Psoas muscle (tissue), 7 donors: ENCODE measurements at regions not wholly inside any gene's neighbourhood (a gene's known extent, or its start where the extent isn't known, plus 50 kb on each side); places are given as distances from the start of the nearest gene placed in this dataset.

ENCODE experiments used
- ATAC-seq, 4 donors: fragments of 200-7000 bp; cut with Tn5 transposase; one replicate each; pipeline ENCODE4 v1.9.1; 2020; ENCODE audit warnings: moderate library complexity in 3 of 4, mild to moderate bottlenecking in 2 of 4
- DNase-seq, 2 donors: peaks; one replicate each; pipeline ENCODE4 v3.0.0-alpha.2; 2020
- H3K27ac ChIP-seq: fragments of 200-600 bp; one replicate; pipeline ENCODE4 v1.8.0; 2022
- H3K27me3 ChIP-seq, 3 donors: fragments of 200-600 bp in 1 of 3; one replicate each; pipeline versions ENCODE4 v1.6.1 to v1.8.0; 2013 to 2022; ENCODE audit warnings: low read length in 2 of 3, mild to moderate bottlenecking in 2 of 3, moderate library complexity in 1 of 3; ENCODE audit not compliant: insufficient read depth in 3 of 3
- H3K36me3 ChIP-seq, 2 donors: fragments of 200-600 bp in 1 of 2; one replicate each; pipeline versions ENCODE4 v1.6.1 to v1.8.0; 2013 to 2022; ENCODE audit warnings: low read depth in 1 of 2, mild to moderate bottlenecking in 1 of 2, moderate library complexity in 1 of 2; ENCODE audit not compliant: insufficient read depth in 1 of 2
- H3K4me1 ChIP-seq: fragments of 200-600 bp; one replicate; pipeline ENCODE4 v1.8.0; 2022
- H3K4me3 ChIP-seq: fragments of 200-600 bp; one replicate; pipeline ENCODE4 v1.8.0; 2022; ENCODE audit warnings: mild to moderate bottlenecking
- H3K9me3 ChIP-seq: fragments of 200-600 bp; one replicate; pipeline ENCODE4 v1.8.0; 2022
- CTCF ChIP-seq: fragments of 200-600 bp; IDR thresholded peaks from one replicate; pipeline ENCODE4 v1.8.0; 2022; ENCODE audit warnings: antibody characterized with exemption
- WGBS, 3 donors: extraction: QIAGEN DNeasy Blood & Tissue Kit; methylation state at CpG; one replicate each; pipeline versions ENCODE4 v1.1.6 to v1.1.7; 2013; 5-methylcytosine and 5-hydroxymethylcytosine counted together
- intact Hi-C, 2 donors: fragments of 100-400 bp; cut with DNase I; formaldehyde crosslinking; loops; one replicate each; pipeline versions ENCODE4 v1.11.0 to v1.14.2; 2022
- donor health status: healthy with polysubstance abuse.
- donor health status: DM: no; HTN: no; CAD: no; lungs with moderate emphysema.
- donor health status: Bipolar disorder and iron deficiency.
- donor health status: healthy.
- donor health status: DM: yes; HTN: yes; CAD: no.
- donor health status: DM: no; HTN: no; CAD: no.
- donor health status: DM: yes; HTN: yes; CAD: no.

- H3K27me3 ChIP-seq: no peaks in the 10 kb centered on the region
- no peak overlapping the region for H3K4me3 ChIP-seq
- no peaks in the 10 kb centered on the region for H3K36me3 ChIP-seq
- no peak for DNase-seq
- intact Hi-C loops: no loop called here
- H3K27ac ChIP-seq: no peak overlapping the region
- H3K9me3 ChIP-seq: no peaks in the 10 kb centered on the region
- ATAC-seq: no peak
- 52 to 60% (median 57%) methylated on average over 4 of the region's 4 CpGs for WGBS, 3 donors
- H3K4me1 ChIP-seq: no peaks in the 10 kb centered on the region
- TF ChIP-seq CTCF: no peak
Measured at GRCh38 chr15:95684126-95684525, 646.4 kb upstream of the NR2F2 start.

GRCh38 chr15:95684693-95685115 lies 645.8 kb upstream of the NR2F2 start:
- Histone ChIP-seq H3K9me3 (no peaks in the 10 kb centered on the region), H3K4me3 (no peak overlapping the region), H3K36me3 (no peaks in the 10 kb centered on the region), H3K27me3 (no peaks in the 10 kb centered on the region), H3K4me1 (no peaks in the 10 kb centered on the region), H3K27ac (no peak overlapping the region)
- TF ChIP-seq CTCF: no peak
- ATAC-seq (peak in 1 of 4 donors; percentile 53), DNase-seq (no peak)
- intact Hi-C loops: no loop called here
- WGBS, 3 donors: 69 to 88% (median 80%) methylated on average over 1 of the region's 1 CpG

GRCh38 chr15:95687061-95687460 lies 643.4 kb upstream of the NR2F2 start:
- TF ChIP-seq CTCF: no peak
- H3K36me3 ChIP-seq: no peaks in the 10 kb centered on the region
- H3K27me3 ChIP-seq: no peaks in the 10 kb centered on the region
- H3K9me3 ChIP-seq: no peaks in the 10 kb centered on the region
- DNase-seq (no peak), ATAC-seq (no peak)
- H3K4me3 ChIP-seq: no peak overlapping the region
- WGBS, 3 donors: 92 to 94% (median 93%) methylated on average over 1 of the region's 1 CpG
- no peaks in the 10 kb centered on the region for H3K4me1 ChIP-seq
- intact Hi-C loops: no loop called here
- no peak overlapping the region for H3K27ac ChIP-seq

GRCh38 chr15:95687686-95688085 lies 642.8 kb upstream of the NR2F2 start:
- no peak for ATAC-seq
- no peaks in the 10 kb centered on the region for H3K27me3 ChIP-seq

More at GRCh38 chr15:95687686-95688085, 642.8 kb upstream of the NR2F2 start:
- Histone ChIP-seq H3K4me1 (no peaks in the 10 kb centered on the region), H3K27ac (no peak overlapping the region), H3K4me3 (no peak overlapping the region), H3K36me3 (no peaks in the 10 kb centered on the region), H3K9me3 (no peaks in the 10 kb centered on the region)
- intact Hi-C loops: no loop called here
- no peak for DNase-seq
- WGBS, 3 donors: 55 to 80% (median 69%) methylated on average over 2 of the region's 2 CpGs
- TF ChIP-seq CTCF: no peak
